ENCODE measurements at regions not wholly inside any gene's neighbourhood (a gene's known extent, or its start where the extent isn't known, plus 50 kb on each side); places are given as distances from the start of the nearest gene placed in this dataset.
A peak's percentile ranks its signal among the peaks of the same experiment; 100 is the strongest.

DNA sequence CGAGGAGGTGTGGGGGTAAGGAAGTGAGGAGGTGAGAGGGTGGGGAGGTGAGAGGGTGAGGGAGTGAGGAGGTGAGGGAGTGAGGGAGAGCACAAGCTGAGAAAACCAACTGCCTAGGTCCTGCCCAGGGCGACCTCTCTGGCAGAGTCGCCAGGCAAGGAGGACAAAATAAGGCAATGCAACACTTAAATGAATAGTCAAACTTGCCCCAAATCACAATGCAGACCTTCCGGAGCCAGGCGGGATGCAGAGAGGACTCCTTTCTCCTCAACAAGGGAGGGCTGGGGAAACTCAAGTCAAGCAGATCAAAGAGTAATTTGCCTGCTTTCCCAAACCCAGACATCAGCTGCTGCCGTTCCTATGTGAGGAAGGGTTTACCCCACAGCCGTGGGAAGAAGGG is 86.0 kb downstream of the CCDC185 start:
- TF ChIP-seq CTCF (IDR thresholded peaks at IDR 0.05) (no peak), POLR2A (IDR thresholded peaks at IDR 0.05) (no peak)

GRCh38 chr1:223479718-223480425 is 86.7 kb downstream of the CCDC185 start:
- intact Hi-C loops (cut with DNase I) = no loop called here
- peak; percentile 83 to 84 for DNase-seq
- Histone ChIP-seq H3K4me3 (replicated peaks in 1 of 3) (no peak overlapping the region), H3K27ac (no peak overlapping the region), H3K36me3 (no peaks in the 10 kb centered on the region), H3K27me3 (no peaks in the 10 kb centered on the region), H3K9me3 (no peaks in the 10 kb centered on the region), H3K4me1 (peaks cover 7 to 9% of the 10 kb centered on the region in 2 donors)
- TF ChIP-seq CTCF (IDR thresholded peaks at IDR 0.05) (no peak), POLR2A (IDR thresholded peaks at IDR 0.05) (no peak)
- WGBS, 2 donors = 33 to 37% methylated on average over 12 to 14 of the region's 14 CpGs

More for the DNA sequence above, 86.0 kb downstream of the CCDC185 start:
- Histone ChIP-seq H3K27me3 (no peaks in the 10 kb centered on the region), H3K9me3 (no peaks in the 10 kb centered on the region), H3K4me1 (peaks cover 7 to 9% of the 10 kb centered on the region in 2 donors), H3K36me3 (no peaks in the 10 kb centered on the region), H3K4me3 (replicated peaks in 1 of 3) (no peak overlapping the region), H3K27ac (no peak overlapping the region)
- DNase-seq = no peak
- WGBS, 2 donors = 22 to 26% methylated on average over 7 of the region's 7 CpGs
- intact Hi-C loops (cut with DNase I) = no loop called here

DNA sequence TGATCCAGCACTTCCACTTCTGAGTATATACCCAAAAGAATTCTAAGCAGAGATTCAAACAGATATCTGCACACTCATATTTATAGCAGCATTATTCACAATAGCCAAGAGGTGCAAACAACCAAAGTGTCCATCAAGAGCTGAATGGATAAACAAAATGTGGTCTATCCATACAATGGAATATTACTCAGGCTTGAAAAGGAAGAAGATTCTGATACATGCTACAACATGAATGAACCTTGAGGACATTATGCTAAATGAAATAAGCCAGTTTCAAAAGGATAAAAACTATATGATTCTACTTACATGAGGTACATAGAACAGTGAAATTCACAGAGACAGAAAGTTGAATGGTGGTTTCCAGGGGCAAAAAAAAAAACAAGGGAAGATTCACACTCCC is 88.9 kb downstream of the CCDC185 start:
- DNase-seq = no peak
- H3K9me3 ChIP-seq = no peaks in the 10 kb centered on the region
- H3K27me3 ChIP-seq = no peaks in the 10 kb centered on the region
- no peak overlapping the region for H3K27ac ChIP-seq
- H3K36me3 ChIP-seq = no peaks in the 10 kb centered on the region
- TF ChIP-seq POLR2A (IDR thresholded peaks at IDR 0.05) (no peak), CTCF (IDR thresholded peaks at IDR 0.05) (no peak)
- intact Hi-C loops (cut with DNase I) = no loop called here
- peaks cover 7 to 11% of the 10 kb centered on the region in 2 donors for H3K4me1 ChIP-seq
- H3K4me3 ChIP-seq (replicated peaks in 1 of 3) = no peak overlapping the region

GRCh38 chr1:223482766-223483165 is 89.6 kb downstream of the CCDC185 start:
- Histone ChIP-seq H3K27me3 (no peaks in the 10 kb centered on the region), H3K4me1 (peaks cover 11 to 18% of the 10 kb centered on the region in 2 donors), H3K9me3 (no peaks in the 10 kb centered on the region), H3K36me3 (no peaks in the 10 kb centered on the region), H3K4me3 (replicated peaks in 1 of 3) (no peak overlapping the region), H3K27ac (no peak overlapping the region)
- intact Hi-C loops (cut with DNase I) = no loop called here
- TF ChIP-seq CTCF (IDR thresholded peaks at IDR 0.05) = no peak
- no peak for TF ChIP-seq POLR2A (IDR thresholded peaks at IDR 0.05)
- WGBS, 2 donors = 44 to 60% methylated on average over 5 of the region's 5 CpGs
- no peak for DNase-seq

GRCh38 chr1:223483511-223483910 is 90.3 kb downstream of the CCDC185 start:
- intact Hi-C loops (cut with DNase I) = no loop called here
- DNase-seq = no peak
- H3K4me3 ChIP-seq (replicated peaks in 1 of 3) = no peak overlapping the region
- no peaks in the 10 kb centered on the region for H3K27me3 ChIP-seq
- no peak overlapping the region for H3K27ac ChIP-seq
- H3K9me3 ChIP-seq = no peaks in the 10 kb centered on the region
- 56 to 76% methylated on average over 2 to 5 of the region's 5 CpGs for WGBS, 2 donors
- peaks cover 17 to 23% of the 10 kb centered on the region in 2 donors for H3K4me1 ChIP-seq
- H3K36me3 ChIP-seq = no peaks in the 10 kb centered on the region
- no peak for TF ChIP-seq POLR2A (IDR thresholded peaks at IDR 0.05)
- TF ChIP-seq CTCF (IDR thresholded peaks at IDR 0.05) = no peak

Measured in thyroid gland (tissue), 4 donors.